Fibroblast of peridontal ligament (primary cell): ENCODE measurements at regions not wholly inside any gene's neighbourhood (a gene's known extent, or its start where the extent isn't known, plus 50 kb on each side); places are given as distances from the start of the nearest gene placed in this dataset.

Experiments used
- DNase-seq: peaks from one replicate; pipeline ENCODE4 v3.0.0-alpha.2; 2010; ENCODE audit errors: extremely low read depth

- no peak for DNase-seq
Measured at GRCh38 chr2:41772697-41773096, 275.1 kb upstream of the PKDCC start.

DNA sequence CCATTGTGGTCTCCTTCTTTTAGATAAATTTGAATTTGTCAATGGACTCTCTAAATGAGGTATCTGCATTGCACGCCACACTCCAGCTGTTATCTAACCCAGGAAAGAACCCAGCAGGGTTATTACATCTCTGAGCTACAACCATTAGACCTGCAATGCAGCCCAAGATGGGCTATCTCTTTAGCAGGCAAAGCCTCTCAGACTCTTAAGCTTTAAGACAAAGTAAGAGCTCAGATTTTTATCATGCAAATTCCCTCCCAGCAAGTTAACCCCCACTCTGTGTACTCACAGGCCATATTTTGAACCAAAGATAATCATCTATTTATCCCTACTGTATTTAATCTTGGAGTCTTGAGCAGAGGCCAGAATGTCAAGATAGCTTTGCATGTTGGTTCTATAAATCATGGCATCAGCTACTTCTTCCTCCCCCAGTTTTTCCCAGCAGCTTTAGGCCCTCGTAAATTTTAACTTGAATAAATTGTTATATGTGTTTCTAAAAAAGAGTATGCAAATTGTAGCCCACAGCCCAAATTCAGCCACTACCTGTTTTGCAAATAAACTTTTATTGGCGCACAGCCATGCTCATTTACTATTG lies 273.7 kb upstream of the PKDCC start:
- no peak for DNase-seq

GRCh38 chr2:41775366-41776025 lies 272.3 kb upstream of the PKDCC start:
- no peak for DNase-seq

- no peak for DNase-seq
Measured at GRCh38 chr2:41779888-41780287, 267.9 kb upstream of the PKDCC start.

- DNase-seq, result peak; percentile 56
Measured at GRCh38 chr2:41782306-41783158, 265.3 kb upstream of the PKDCC start.

DNA sequence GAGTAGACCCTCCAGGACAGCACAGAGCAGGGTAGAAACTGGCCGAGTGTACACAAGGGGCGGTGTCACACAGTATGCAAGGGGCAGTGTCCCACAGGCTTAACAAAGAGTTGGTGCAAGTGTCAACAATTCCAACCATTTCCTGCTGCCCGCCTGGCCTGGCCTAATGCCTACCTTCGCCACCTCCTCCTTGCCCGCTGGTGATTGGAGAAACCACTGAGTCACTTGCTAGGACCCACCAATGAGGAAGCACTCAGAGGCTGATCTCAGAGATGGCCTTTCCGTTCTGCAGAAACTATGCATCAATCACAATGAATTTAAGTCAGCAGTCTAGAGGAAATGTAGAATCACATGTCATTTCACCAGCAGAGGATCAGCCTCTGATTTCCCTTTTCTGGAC lies 263.3 kb upstream of the PKDCC start:
- DNase-seq, result no peak

DNA sequence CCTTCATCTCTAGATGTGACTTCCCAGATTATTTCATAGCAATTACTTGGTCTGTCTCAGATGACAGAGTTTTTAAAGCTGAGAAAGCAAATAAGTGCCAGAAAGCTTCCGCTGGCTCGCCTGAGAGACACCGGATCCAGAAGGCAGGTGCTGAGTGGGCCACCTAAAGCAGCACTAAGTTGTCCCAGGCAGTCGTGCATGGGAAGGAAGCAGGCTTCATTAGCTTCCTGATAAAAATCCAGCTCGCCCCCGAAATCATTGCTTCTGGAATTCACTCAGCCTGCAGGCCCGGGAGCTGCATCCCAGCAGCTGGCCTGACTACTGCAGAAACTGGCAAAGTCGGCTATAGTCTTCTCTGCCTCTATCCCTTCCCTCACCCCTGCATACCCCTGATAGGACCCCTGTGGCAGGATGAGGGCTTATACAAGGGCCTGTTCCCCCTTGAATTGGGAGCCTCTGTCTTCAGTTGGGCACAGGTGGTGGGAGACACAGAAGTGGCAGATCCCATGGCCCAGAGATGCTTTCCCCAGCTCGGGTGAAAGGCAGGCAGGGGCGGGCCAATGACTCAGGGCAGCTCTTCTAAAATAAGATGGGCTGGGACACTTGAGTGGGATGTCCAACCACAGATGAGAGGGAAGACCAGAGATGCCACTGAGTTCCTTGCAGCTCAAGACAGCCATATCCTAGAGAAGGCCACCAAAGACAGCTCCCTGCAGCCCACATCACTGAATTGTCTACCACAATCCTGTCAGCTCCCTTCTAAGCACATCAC lies 262.4 kb upstream of the PKDCC start:
- DNase-seq, result no peak

DNA sequence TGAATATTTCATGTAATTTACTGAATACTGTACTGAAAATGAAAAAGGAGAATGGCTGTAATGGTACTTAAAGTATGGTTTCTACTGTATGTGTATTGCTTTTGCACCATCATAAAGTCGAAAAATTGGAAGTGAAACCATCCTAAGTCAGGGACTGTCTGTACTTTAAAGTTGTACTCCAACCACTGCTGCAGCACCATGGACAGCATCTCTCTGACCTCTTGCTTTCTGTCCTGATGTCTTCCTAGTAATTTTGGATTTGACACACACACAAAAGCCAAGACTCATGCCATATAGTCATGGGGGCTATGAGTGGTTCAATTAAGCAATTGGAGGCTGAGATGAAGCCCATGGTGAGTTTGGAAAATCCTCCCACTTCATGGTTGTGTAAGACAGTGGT lies 256.3 kb upstream of the PKDCC start:
- peak; percentile 52 for DNase-seq

GRCh38 chr2:41803361-41803760 lies 244.5 kb upstream of the PKDCC start:
- no peak for DNase-seq

DNA sequence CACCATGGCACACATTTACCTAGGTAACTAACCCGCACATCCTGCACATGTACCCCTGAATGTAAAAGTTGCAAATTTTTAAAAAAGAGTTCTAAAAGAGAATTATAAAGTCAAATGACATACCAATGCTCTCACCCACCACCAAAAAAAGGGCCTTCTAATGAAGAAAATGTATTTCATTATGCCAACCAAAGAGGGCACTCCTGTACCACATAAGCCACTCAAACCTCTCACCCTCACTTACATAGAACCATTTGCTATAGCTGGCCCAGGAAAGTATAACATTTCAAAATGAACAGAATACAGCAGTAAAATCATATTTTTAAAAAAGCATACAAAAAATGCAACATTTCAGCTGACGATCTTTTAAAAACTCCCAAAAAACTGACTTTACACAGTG lies 241.5 kb upstream of the PKDCC start:
- no peak for DNase-seq

DNA sequence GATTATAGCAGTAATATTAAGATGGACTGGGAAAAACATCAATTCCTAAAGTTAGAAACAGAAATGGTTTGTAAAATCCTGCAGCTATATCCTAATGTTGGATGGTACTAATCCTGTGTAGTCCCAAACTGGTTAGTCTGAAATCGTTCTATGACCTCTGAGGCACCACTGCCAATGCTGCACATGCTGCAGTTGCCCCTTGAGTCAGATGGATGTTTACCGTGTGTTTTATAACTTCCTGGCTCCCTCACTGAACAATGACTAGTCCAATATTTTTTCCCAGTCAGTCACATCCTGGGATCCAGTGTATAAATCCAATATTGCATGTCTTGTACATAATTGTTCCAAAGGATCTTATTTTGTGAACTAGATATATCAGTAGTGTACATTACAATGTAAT lies 226.7 kb upstream of the PKDCC start:
- DNase-seq, result no peak

GRCh38 chr2:41826921-41827320 lies 220.9 kb upstream of the PKDCC start:
- DNase-seq, result no peak

GRCh38 chr2:41827354-41827971 lies 220.4 kb upstream of the PKDCC start:
- DNase-seq, result no peak

- no peak for DNase-seq
Measured at GRCh38 chr2:41828052-41828643, 219.7 kb upstream of the PKDCC start.

- DNase-seq, result no peak
Measured at GRCh38 chr2:41829052-41829451, 218.8 kb upstream of the PKDCC start.

- DNase-seq, result no peak
Measured at GRCh38 chr2:41830600-41830999, 217.2 kb upstream of the PKDCC start.

DNA sequence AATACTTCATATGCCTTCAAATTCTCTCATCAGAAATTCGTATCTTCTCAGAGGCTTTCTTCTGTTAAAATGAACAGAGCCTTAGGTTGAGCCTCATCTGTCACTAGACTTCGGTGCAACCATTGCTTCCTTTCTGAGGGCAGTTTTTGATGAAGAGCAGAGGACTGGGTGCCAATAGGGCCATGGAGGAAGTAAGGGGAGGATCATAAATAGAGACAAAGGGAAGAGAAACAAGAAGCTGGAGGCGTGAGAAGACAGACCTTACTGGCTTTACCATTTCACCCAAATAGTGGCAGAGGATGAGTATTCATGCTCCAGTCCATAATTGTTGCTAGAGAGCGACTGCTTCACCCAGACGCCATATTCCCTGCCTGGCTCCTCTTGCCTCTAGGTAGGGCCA lies 215.6 kb upstream of the PKDCC start:
- no peak for DNase-seq

GRCh38 chr2:41835401-41835800 lies 212.4 kb upstream of the PKDCC start:
- no peak for DNase-seq

- peak; percentile 58 for DNase-seq
Measured at GRCh38 chr2:41836948-41837347, 210.9 kb upstream of the PKDCC start.

GRCh38 chr2:41837610-41838009 lies 210.2 kb upstream of the PKDCC start:
- no peak for DNase-seq
